Astrocyte of the cerebellum (primary cell): ENCODE measurements at regions not wholly inside any gene's neighbourhood (a gene's known extent, or its start where the extent isn't known, plus 50 kb on each side); places are given as distances from the start of the nearest gene placed in this dataset.

Experiments used
- DNase-seq: peaks from one replicate; pipeline ENCODE4 v3.0.0-alpha.2; 2011; ENCODE audit warnings: low read depth
- H3K4me3 ChIP-seq: 2 replicates; pipeline ENCODE4 v1.5.1; 2011; ENCODE audit warnings: mild to moderate bottlenecking, low read depth, low read length, moderate library complexity
- in situ Hi-C: cut with HindIII; loops from 2 replicates; pipeline ENCODE4 v1.10.0; 2017; ENCODE audit warnings: low sequenced_read_pairs
- TF ChIP-seq, protein P1 (sequence below): IDR thresholded peaks from 2 replicates; pipeline ENCODE4 v1.5.1; 2012; ENCODE audit warnings: low read length, low read depth, moderate library complexity, mild to moderate bottlenecking; ENCODE audit errors: missing control alignments

GRCh38 chrX:5409106-5409505 is 819.6 kb downstream of the NLGN4X start:
- in situ Hi-C loops, result no loop called here
- H3K4me3 ChIP-seq, result no peak overlapping the region
- DNase-seq, result no peak
- TF ChIP-seq, protein P1, sequence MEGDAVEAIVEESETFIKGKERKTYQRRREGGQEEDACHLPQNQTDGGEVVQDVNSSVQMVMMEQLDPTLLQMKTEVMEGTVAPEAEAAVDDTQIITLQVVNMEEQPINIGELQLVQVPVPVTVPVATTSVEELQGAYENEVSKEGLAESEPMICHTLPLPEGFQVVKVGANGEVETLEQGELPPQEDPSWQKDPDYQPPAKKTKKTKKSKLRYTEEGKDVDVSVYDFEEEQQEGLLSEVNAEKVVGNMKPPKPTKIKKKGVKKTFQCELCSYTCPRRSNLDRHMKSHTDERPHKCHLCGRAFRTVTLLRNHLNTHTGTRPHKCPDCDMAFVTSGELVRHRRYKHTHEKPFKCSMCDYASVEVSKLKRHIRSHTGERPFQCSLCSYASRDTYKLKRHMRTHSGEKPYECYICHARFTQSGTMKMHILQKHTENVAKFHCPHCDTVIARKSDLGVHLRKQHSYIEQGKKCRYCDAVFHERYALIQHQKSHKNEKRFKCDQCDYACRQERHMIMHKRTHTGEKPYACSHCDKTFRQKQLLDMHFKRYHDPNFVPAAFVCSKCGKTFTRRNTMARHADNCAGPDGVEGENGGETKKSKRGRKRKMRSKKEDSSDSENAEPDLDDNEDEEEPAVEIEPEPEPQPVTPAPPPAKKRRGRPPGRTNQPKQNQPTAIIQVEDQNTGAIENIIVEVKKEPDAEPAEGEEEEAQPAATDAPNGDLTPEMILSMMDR, result no peak

- TF ChIP-seq, protein P1, result no peak
- in situ Hi-C loops, result no loop called here
These were observed 826.2 kb downstream of the NLGN4X start for GRCh38 chrX:5402461-5402860.

GRCh38 chrX:5399403-5399802 is 829.3 kb downstream of the NLGN4X start:
- H3K4me3 ChIP-seq, result no peak overlapping the region
- TF ChIP-seq, protein P1, result no peak
- no peak for DNase-seq
- in situ Hi-C loops, result no loop called here

More at GRCh38 chrX:5402461-5402860, 826.2 kb downstream of the NLGN4X start:
- no peak for DNase-seq
- H3K4me3 ChIP-seq, result no peak overlapping the region

- no peak overlapping the region for H3K4me3 ChIP-seq
- in situ Hi-C loops, result no loop called here
- no peak for DNase-seq
- TF ChIP-seq, protein P1, result no peak
These were observed 831.3 kb downstream of the NLGN4X start for GRCh38 chrX:5397409-5397808.

DNA sequence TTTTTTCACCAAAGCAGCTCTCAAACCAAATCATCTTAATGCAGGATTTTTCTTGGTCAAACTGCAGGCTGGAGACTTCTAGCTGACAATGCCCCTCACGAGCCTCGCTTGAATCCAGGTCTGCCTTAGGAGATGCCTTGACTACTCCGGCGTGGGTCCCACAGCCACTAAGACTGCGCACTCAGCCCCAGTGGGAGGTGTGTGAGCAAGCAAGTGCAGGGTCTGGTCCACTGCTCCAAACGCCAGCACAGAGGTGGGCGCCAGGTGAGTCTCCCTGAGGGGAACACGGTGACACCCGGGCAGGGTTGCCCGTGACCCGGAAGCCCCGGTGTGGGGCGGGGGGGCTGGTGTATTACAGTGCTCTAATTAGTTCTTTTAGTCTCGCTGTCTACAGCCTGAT is 838.3 kb downstream of the NLGN4X start:
- no peak for DNase-seq
- in situ Hi-C loops, result no loop called here
- no peak overlapping the region for H3K4me3 ChIP-seq
- TF ChIP-seq, protein P1, result no peak

DNA sequence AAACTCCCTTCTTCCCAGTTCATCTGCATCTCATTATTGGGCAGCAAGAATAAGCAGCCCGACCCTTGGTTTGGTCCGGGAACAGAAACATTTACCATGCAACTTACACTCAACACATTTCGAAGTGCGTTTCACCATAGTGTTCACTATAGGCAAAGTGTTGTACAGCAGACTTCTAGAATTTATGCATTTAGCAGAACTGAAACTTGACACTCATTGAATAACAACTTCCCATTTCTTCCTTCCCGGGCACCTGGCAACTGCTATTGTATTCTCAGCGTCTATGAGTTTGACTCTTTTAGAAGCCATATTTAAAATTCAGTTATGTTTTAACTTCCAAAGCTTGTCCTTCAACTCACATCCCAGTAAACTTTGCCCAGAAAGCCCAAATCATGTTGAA is 840.6 kb downstream of the NLGN4X start:
- no peak for DNase-seq
- no peak overlapping the region for H3K4me3 ChIP-seq
- in situ Hi-C loops, result no loop called here
- TF ChIP-seq, protein P1, result no peak

- H3K4me3 ChIP-seq, result no peak overlapping the region
- DNase-seq, result no peak
- in situ Hi-C loops, result no loop called here
- TF ChIP-seq, protein P1, result no peak
These were observed 848.2 kb downstream of the NLGN4X start for GRCh38 chrX:5380426-5380825.
